Fibroblast of skin of right biceps (primary cell): ENCODE measurements at regions not wholly inside any gene's neighbourhood (a gene's known extent, or its start where the extent isn't known, plus 50 kb on each side); places are given as distances from the start of the nearest gene placed in this dataset.

Experiments used
- DNase-seq: peaks from one replicate; pipeline ENCODE4 v3.0.0-alpha.2; 2013

GRCh38 chr11:70614034-70614681, 215.8 kb downstream of the CTTN start:
- no peak for DNase-seq

DNA sequence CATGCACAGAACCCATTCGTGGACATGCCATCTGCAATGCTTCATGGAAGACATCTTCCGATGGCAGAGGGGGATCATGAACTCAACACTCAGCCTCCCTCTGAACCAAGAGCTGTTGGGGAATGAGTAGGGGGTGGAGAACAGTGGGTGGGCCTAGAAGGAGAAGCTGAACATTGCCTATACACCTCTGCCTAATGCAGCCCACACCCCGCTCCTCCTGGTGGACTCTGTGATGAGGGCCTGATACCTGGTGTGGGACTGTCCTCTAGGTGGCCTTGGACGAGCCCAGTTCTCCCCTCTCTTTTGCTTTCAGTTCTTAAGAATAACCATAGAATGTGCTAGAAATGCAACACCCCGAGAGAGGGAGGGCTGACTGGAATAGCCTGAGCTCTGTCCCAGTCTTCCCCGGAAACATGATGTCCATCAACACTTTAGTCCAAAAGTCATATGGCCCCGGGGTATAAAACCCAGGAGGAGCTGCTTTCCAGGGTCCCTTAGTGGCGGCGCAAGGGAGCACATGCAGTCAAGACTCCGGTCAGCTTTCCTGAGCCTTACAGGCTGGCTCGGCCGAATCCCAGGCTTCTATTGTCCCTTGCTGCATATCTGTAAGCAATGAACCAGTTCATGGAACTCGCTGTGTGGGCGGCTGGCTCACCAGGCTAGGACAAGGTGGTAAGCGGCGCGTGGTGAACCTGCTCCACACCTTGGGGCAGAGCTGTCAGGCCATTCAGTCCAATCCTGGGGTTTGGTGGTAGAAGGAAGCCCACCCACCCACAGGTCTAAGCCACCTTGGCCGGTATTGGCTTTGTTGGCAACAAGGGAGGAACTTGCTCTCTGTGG, 216.9 kb downstream of the CTTN start:
- DNase-seq, result no peak

GRCh38 chr11:70616317-70616716, 218.0 kb downstream of the CTTN start:
- no peak for DNase-seq

DNA sequence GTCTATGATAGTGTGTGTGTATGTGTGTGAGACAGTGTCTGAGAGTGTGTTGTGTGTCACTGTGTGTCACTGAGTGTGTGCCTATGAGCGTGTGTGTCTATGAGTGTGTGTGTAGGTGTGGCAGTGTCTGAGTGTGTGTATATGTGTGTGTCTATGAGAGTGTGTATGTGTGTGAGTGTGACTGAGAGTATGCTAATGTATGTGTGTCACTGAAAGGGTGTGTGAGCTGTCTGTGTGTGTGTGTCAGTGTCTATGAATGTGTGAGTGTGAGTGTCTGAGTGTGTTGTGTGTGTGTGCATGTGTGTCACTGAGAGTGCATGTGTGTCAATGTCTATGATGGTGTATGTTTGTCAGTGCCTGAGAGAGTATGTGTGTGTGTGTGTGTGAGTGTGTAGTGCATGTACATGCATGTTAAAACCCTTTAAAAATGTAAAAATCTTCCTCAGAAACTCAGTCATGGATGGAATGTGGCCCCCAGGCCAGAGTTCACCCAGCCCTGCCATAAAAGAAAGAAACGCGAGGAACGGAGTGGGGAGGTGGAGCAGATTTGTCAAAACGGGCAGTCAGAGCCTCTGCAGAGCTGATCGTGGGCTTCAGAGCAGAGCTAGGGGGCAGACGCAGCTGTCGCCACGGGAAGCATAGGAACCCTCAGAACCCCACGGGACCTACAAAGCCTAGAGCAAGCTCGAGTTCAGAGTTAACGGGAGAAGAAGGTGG, 218.8 kb downstream of the CTTN start:
- DNase-seq, result no peak

DNA sequence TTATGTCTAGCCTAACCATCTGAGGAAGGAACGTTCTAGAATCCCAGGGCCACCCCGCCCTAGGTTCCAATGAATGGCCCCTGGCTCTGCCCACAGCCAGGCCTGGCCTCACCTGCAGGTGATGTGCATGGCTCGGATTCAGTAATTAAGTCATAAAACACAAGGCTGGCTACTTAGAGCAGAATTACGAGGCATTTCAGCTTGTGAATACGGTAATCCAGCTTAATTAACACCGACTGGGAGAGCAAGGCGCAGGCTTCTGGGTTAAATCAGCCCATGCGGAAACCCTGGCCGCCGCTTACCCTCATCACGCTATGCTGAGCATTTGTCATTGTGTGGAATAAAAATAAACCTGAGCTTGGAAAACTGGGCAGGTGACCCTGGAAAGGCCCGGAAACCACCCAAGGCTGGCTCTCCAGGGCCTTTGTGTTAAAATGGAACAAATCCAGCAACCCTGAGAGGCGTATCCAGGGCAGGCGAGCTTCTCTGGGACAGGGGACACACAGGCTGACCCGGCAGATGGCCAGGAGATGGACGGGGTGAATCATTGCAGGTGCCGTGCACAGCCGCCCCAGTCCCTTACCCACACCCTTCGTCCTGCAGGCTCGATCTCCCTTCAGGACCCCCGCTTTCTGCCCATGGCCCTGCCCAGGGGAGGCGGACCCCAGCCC, 220.2 kb downstream of the CTTN start:
- no peak for DNase-seq

GRCh38 chr11:70619591-70619990, 221.3 kb downstream of the CTTN start:
- DNase-seq, result no peak

DNA sequence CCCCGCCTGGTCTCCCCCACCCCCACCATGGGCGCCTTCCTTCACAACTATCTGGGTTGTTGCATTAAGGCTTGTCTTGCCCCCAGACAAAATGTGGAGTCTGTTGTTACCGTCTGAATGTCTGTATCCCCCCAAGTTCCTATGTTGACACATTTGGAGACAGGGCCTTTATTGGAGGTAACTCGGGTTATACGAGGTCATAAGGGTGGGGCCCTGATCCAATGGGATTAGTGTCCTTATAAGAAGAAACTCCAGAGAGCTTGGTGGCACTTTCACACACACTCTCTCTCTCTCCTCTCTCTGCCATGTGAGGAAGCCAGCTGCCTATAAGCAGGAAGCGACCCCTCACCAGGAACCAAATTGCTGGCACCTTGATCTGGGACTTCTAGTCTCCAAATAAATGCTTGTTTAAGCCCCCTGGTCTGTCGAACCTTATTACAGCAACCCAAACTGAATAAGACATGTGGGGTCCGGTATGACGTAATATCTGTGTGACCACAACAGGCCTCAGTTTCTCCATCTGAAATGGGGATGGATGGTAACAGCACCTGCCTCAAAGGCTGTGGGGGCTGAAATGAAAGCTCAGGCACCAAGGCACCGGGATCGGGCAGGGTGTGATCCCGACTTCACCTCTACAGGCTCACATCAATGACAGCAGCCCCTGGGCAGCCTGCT, 222.3 kb downstream of the CTTN start:
- DNase-seq, result no peak

DNA sequence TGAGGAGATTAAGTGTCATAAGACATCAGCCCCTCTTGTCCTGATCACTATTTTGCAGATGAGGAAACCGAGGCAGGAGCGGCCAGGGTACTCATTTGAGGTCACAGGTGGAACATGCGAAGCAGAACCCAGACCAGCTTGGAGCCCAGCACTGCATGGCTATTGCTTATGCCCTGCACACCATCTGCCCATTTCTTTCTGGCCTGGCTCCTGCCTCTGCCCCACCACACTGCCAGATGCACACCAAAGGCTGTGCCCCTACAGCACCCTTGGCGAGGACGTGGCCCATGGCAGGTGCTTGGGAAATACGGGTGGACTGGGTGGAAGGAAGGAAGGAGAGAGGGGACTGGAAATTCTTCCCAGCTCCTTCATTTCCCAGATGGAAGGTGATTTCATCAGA, 222.9 kb downstream of the CTTN start:
- DNase-seq, result no peak

- DNase-seq, result no peak
These were observed 223.8 kb downstream of the CTTN start for GRCh38 chr11:70622091-70622490.

GRCh38 chr11:70623906-70624597, 225.7 kb downstream of the CTTN start:
- DNase-seq, result no peak

- no peak for DNase-seq
These were observed 226.3 kb downstream of the CTTN start for GRCh38 chr11:70624598-70624993.

DNA sequence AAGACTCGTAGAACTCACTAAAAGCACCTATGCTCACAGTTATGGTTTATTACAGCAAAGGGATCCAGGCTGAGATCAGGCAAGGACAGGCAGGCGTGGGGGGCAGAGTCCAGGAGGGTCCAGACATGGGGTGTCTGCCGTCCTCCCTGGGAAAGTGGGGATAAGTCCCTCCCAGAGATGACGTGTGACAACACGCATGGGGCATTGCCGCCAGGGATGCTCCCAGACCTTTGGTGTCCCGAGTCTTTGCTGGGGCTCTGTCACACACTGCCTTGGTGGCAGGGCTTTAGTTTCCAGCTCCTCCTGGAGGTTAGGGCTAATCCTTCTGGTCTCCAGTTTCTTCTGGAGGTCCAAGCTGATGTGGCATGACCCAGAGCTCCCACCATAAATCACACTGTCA, 226.7 kb downstream of the CTTN start:
- DNase-seq, result no peak

DNA sequence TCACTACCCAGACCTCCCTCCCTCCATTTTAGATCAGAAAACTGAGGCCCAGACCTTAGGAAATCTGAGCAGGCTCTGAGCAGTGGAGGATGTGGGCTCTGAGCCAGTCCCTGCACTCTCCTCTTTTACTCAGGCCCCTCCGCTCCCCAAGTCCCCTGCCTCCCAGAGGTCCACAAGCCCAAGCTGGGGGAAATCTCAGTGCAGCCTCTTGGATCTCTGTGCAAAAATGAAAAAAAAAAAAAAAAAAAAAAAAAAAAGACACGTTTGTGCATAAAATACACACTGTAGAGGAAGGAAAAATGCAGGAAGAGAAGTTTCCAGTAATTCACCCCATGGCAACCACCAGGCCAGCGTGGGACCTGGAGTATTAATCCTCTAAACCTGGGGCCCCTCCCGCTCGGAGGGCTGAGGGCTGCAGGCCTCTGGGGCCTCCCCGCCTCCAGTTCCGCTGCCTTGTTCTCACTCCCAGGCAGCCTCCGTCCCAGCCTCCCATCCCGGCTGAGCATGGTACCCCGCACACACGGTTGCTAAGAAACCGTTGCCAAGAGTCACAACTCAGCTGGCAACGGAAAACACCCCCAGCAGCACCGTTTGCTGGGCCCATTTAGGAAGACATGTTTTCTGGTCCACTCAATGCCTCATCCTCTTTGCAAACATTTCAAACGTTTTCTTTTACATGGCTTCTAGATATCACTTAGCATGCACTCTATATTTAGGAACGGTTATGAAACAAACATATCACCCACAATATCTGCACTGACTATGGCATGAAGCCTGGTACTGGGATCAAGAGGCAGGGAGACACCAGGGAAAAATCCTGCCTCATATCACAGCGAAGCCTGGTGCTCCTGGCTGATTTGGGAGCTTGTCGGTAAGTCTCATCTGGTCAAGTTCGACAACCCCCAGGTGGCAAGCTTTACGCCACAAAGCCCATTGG, 227.5 kb downstream of the CTTN start:
- no peak for DNase-seq

DNA sequence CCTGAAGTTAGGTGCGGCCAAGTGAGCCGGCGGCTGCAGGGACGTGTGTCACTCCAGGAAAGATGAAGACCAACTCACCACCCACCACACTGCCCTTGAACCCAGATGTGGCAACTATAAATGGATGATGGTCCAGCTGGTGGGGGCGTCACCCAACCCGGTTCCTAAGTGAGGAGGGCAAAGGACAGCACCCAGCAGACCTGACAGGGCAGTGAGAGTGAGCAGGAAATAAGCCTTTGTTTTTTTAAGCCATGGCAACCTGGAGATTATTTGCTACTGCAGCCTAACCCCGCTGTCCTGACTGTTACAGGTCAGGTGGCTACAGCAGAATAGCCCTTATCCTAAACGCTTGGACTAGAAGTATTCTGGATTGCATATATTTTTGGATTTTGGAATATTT, 228.9 kb downstream of the CTTN start:
- no peak for DNase-seq

DNA sequence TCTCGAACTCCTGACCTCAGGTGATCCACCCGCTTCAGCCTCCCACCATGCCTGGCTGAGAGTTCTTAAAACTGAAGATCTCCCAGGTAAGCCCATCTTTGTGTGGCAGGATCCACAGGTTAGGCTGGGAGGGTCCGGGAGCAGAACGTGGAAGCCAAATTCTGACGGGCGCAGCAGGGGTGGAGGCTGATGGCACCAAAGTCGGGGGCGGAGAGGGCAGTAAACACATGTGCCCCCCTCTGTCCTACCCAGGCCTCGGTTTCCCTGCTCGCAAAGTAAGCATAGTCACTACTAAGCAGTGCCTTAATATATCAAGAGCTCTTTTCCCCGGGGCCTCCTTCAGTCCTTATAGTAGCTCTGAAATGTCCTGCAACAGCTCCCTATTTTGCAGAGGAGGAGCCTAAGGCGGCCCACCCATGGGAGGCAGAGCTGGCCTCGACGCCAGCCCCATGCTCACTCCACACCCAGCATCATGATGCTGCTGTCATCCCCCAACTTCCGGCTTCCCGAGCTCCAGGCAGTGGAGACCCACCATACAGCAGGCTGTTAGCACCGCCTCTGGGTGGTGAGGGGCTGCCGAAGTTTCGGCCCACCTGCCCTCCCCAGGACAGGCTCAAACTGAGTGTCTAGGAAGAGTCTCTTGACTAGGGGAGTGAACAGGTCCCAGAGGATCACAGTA, 230.0 kb downstream of the CTTN start:
- DNase-seq, result no peak

DNA sequence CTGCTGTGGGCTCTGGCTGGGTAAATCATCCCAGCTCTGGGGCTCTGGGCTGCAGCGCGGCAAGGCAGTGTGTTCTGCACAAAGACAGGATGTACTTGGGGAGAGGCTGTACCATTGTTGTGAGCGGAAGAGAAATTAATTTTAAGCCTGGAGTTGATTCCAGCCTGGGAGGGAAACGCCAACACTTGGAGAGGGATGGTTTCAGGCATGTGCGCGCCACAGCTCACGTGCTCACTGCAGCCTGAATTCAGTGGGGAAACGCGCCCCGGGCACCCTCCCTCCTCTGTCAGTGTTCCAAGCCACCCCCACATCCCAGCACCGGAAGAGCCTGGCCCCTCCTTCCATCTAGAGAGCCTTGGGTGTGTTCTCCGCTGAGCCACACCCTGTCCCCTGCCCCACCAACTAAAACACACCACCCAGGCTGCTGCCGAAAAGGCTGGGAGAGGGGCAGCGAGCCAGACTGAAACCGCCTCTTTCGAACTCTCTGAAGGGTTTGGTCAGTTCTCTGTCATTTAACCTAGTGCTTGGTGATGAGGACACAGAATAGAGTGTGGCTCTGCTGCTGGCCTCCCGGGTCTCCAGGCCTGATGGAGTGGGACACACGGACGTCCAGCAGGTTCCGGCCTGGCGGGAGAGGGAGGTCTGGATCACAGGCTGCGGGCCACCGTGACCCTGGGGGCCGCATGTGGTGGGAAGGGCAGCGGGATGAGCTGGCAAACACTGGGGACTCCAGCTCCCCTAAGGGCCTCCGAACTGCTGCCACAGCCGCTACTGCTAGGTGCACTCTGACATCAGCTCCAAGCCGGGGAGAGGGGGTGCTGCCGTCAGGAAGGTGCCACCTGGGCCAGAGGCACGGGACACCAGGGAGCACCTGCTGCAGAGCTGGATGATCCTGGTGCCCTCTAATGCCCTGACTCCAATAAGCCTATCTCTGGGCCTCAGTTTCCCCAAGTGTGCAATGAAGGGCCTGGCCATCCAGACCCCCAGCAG, 230.8 kb downstream of the CTTN start:
- DNase-seq, result no peak

DNA sequence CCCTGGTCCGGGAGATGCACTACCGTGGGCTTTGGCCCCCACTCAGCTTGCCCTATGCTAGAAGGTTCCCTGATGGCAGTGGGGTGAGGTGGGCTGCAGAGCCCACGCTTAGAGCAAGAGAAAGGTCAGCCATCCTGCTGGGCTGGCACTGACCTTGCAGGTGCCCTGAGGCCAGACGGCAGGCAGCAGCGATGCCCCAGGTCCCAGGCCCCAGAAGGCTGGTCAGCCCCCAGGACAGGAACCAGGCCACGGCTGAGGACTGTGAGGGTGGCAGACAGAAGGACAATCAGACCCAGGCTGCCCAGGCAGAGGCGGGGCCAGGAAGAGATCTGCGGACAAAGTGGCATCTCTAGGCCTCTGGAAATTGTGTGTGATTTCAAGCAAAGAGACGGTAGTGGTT, 231.7 kb downstream of the CTTN start:
- no peak for DNase-seq

DNA sequence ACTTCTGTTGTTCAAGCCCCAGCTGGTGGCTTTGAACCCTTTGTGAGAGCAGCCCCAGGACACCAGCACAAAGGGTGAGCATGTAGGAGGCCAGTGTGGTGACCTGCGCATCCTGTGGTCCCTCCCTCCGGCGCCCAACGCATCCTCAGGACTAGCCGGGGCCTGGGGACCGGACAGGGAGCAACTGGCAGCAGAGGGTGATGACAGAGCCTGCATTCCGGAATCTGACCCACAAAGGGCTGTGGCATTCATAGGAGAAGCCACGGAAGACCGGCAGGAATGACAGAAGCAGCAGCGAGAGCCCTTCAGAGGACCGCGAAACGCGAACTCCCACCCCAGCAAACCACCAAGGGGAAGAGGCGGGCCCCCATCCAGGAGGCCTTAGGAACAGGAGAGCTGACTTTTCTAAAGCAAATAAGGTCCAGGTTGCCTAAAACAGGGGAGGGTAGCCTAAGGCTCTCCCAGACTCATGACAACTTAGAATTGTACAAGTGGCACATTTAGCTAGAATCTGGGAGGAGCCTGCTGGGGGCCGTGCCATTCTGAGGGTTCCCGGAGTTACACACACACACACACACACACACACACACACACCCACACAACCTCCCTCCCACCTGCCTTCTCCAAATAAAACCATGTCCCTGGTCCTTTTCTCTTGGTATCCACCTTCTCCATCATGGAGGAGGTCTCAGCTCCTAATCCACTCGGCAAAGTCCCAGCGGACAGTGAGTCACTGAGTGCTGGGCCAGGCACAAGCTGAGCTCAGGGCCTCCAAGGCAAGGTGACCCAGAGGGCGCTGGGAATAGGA, 232.7 kb downstream of the CTTN start:
- DNase-seq, result no peak
